Spleen (tissue), 7 donors: ENCODE measurements at regions not wholly inside any gene's neighbourhood (a gene's known extent, or its start where the extent isn't known, plus 50 kb on each side); places are given as distances from the start of the nearest gene placed in this dataset.

Source experiments
- POLR2A ChIP-seq, 3 donors: fragments of 450-650 bp; IDR thresholded peaks; one replicate each; pipeline ENCODE4 v1.5.1; 2017; ENCODE audit warnings: antibody characterized with exemption in 3 of 3, mild to moderate bottlenecking in 1 of 3
- POLR2AphosphoS5 ChIP-seq, 3 donors: sonication (generic); formaldehyde crosslinking; IDR thresholded peaks; one replicate each; pipeline ENCODE4 v1.5.1; 2017; ENCODE audit warnings: antibody characterized with exemption in 3 of 3
- TF ChIP-seq, protein P1 (sequence below), 11 experiments: fragments of 200-600 bp in 7 of 11; fragments of 450-650 bp in 4 of 11; sonication (generic) in 4 of 11; IDR thresholded peaks in 8 of 11; conservative IDR thresholded peaks in 3 of 11; 1 replicate in 7 of 11; 2 replicates in 4 of 11; pipeline versions ENCODE4 v1.4.0 to v1.8.0; 2016 to 2021; ENCODE audit warnings: antibody characterized with exemption in 11 of 11, inconsistent platforms in 4 of 11, mild to moderate bottlenecking in 1 of 11
- donor health status: DM: no; HTN: no; CAD: no; lungs with moderate emphysema.
- donor health status: DM: no; HTN: no; CAD: no.
- donor health status: DM: no; HTN: no; CAD: no.

DNA sequence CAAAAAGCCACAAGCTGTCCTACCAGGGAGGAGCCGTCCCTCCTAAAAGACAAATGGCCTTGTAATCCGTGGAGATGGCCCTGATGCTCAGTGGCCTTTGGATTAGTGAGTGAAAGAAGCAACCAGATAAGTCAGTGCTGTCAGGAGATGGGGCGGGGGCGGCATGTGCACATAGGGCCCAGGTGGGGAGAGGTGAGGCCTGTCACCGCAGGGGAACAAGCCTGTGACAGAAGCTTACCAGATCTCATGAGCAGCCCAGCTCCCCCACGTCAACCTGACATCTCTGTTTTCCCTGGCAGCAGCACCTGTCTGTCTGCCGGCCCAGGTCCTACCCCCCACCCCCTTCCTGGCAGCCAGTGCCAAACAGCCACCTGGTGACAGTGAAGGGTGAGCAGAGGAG lies 162.6 kb downstream of the BUD13 start:
- TF ChIP-seq POLR2A (IDR thresholded peaks at IDR 0.05) (no peak), POLR2AphosphoS5 (IDR thresholded peaks at IDR 0.05) (no peak)
- TF ChIP-seq, protein P1, sequence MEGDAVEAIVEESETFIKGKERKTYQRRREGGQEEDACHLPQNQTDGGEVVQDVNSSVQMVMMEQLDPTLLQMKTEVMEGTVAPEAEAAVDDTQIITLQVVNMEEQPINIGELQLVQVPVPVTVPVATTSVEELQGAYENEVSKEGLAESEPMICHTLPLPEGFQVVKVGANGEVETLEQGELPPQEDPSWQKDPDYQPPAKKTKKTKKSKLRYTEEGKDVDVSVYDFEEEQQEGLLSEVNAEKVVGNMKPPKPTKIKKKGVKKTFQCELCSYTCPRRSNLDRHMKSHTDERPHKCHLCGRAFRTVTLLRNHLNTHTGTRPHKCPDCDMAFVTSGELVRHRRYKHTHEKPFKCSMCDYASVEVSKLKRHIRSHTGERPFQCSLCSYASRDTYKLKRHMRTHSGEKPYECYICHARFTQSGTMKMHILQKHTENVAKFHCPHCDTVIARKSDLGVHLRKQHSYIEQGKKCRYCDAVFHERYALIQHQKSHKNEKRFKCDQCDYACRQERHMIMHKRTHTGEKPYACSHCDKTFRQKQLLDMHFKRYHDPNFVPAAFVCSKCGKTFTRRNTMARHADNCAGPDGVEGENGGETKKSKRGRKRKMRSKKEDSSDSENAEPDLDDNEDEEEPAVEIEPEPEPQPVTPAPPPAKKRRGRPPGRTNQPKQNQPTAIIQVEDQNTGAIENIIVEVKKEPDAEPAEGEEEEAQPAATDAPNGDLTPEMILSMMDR (IDR thresholded peaks at IDR 0.05 in 8 of 11, conservative IDR thresholded peaks at IDR 0.05 in 3 of 11): no peak
